Neural progenitor cell (in vitro differentiated cells): ENCODE measurements at regions not wholly inside any gene's neighbourhood (a gene's known extent, or its start where the extent isn't known, plus 50 kb on each side); places are given as distances from the start of the nearest gene placed in this dataset.
A peak's percentile ranks its signal among the peaks of the same experiment; 100 is the strongest.

Experiments used
- DNase-seq: peaks from one replicate; pipeline ENCODE4 v3.0.0-alpha.2; 2016; ENCODE audit warnings: low spot score
- H2AFZ ChIP-seq: fragments of 200-600 bp; sonication (generic); replicated peaks from 2 replicates; pipeline ENCODE4 v1.6.1; 2016; ENCODE audit warnings: antibody characterized with exemption
- H3F3A ChIP-seq: fragments of 200-600 bp; sonication (generic); 2 replicates; pipeline ENCODE4 v1.6.1; 2016; ENCODE audit warnings: antibody characterized with exemption, low read depth
- H3K27ac ChIP-seq: fragments of 200-600 bp; sonication (generic); 2 replicates; pipeline ENCODE4 v1.5.1; 2016; ENCODE audit warnings: mild to moderate bottlenecking
- H3K27me3 ChIP-seq: fragments of 200-600 bp; sonication (generic); 2 replicates; pipeline ENCODE4 v1.6.1; 2016; ENCODE audit warnings: mild to moderate bottlenecking, moderate library complexity
- H3K36me3 ChIP-seq: fragments of 200-600 bp; sonication (generic); 2 replicates; pipeline ENCODE4 v1.5.1; 2016
- H3K4me1 ChIP-seq: fragments of 200-600 bp; sonication (generic); 2 replicates; pipeline ENCODE4 v1.6.1; 2016; ENCODE audit warnings: mixed run types
- H3K4me2 ChIP-seq: fragments of 200-600 bp; sonication (generic); 2 replicates; pipeline ENCODE4 v1.6.1; 2016
- H3K4me3 ChIP-seq: fragments of 200-600 bp; sonication (generic); 2 replicates; pipeline ENCODE4 v1.5.1; 2016
- H3K79me2 ChIP-seq: fragments of 200-600 bp; sonication (generic); 2 replicates; pipeline ENCODE4 v1.6.1; 2016; ENCODE audit warnings: low read depth
- H3K9ac ChIP-seq: fragments of 200-600 bp; sonication (generic); 2 replicates; pipeline ENCODE4 v1.6.1; 2016
- H3K9me3 ChIP-seq: fragments of 200-600 bp; sonication (generic); 2 replicates; pipeline ENCODE4 v1.5.1; 2016; ENCODE audit warnings: low read depth
- H4K20me1 ChIP-seq: fragments of 200-600 bp; sonication (generic); 2 replicates; pipeline ENCODE4 v1.6.1; 2016; ENCODE audit warnings: low read depth
- H3K27ac Mint-ChIP-seq: 3 replicates; pipeline ENCODE4 v1.8.0; 2021; ENCODE audit warnings: mixed read lengths
- H3K27me3 Mint-ChIP-seq: 2 replicates; pipeline ENCODE4 v1.8.0; 2022; ENCODE audit warnings: low read depth, mild to moderate bottlenecking, inconsistent platforms, moderate library complexity, mixed read lengths; ENCODE audit not compliant: insufficient read depth
- H3K36me3 Mint-ChIP-seq: 3 replicates; pipeline ENCODE4 v1.8.0; 2021; ENCODE audit warnings: mixed read lengths
- H3K4me1 Mint-ChIP-seq: 3 replicates; pipeline ENCODE4 v1.8.0; 2021; ENCODE audit warnings: mixed read lengths
- H3K4me3 Mint-ChIP-seq: 3 replicates; pipeline ENCODE4 v1.8.0; 2021; ENCODE audit warnings: mild to moderate bottlenecking, moderate library complexity, mixed read lengths
- H3K9me3 Mint-ChIP-seq: 3 replicates; pipeline ENCODE4 v1.8.0; 2020; ENCODE audit warnings: mixed read lengths
- EZH2 ChIP-seq: fragments of 200-600 bp; sonication (generic); IDR thresholded peaks from 2 replicates; pipeline ENCODE4 v1.6.1; 2017; ENCODE audit warnings: antibody characterized with exemption, mild to moderate bottlenecking, moderate library complexity
- EZH2phosphoT487 ChIP-seq: fragments of 200-600 bp; sonication (generic); IDR thresholded peaks from 2 replicates; pipeline ENCODE4 v1.6.1; 2017; ENCODE audit warnings: antibody characterized with exemption
- TF ChIP-seq, protein P1 (sequence below): fragments of 200-600 bp; sonication (generic); IDR thresholded peaks from 2 replicates; pipeline ENCODE4 v1.5.1; 2017; ENCODE audit warnings: antibody characterized with exemption, mild to moderate bottlenecking

DNA sequence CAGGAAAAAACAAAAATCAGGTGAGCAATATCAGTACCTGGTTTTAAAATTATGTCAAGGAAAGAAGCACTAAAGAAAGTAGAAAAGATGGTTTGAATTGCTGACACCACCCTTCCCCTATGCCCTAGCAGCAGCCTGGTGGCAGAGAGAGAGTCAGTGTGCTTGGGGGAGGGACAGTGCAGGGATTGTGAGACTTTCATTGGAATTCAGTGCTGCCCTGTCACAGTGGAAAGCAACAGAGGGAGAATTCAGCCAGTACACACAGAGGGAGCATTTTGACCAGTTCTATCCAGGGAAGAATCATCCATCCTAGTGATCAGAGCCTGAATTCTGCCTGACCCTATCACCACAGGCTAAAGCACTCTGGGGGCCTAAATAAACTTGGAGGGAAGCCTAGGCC is 222.4 kb upstream of the PCDH17 start:
- Mint-ChIP-seq H3K36me3 (no peaks in the 10 kb centered on the region), H3K4me1 (peaks cover 9% of the 10 kb centered on the region), H3K27me3 (no peaks in the 10 kb centered on the region), H3K4me3 (no peak overlapping the region), H3K9me3 (no peaks in the 10 kb centered on the region), H3K27ac (peak overlapping the region; percentile 58)
- H3F3A ChIP-seq: no peaks in the 10 kb centered on the region
- TF ChIP-seq EZH2 (no peak), EZH2phosphoT487 (no peak)
- TF ChIP-seq, protein P1, sequence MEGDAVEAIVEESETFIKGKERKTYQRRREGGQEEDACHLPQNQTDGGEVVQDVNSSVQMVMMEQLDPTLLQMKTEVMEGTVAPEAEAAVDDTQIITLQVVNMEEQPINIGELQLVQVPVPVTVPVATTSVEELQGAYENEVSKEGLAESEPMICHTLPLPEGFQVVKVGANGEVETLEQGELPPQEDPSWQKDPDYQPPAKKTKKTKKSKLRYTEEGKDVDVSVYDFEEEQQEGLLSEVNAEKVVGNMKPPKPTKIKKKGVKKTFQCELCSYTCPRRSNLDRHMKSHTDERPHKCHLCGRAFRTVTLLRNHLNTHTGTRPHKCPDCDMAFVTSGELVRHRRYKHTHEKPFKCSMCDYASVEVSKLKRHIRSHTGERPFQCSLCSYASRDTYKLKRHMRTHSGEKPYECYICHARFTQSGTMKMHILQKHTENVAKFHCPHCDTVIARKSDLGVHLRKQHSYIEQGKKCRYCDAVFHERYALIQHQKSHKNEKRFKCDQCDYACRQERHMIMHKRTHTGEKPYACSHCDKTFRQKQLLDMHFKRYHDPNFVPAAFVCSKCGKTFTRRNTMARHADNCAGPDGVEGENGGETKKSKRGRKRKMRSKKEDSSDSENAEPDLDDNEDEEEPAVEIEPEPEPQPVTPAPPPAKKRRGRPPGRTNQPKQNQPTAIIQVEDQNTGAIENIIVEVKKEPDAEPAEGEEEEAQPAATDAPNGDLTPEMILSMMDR: no peak
- H3K79me2 ChIP-seq: no peaks in the 10 kb centered on the region
- H3K9ac ChIP-seq: no peak overlapping the region
- H3K4me3 ChIP-seq: no peak overlapping the region
- peak overlapping the region; percentile 36 for H2AFZ ChIP-seq
- H3K9me3 ChIP-seq: no peaks in the 10 kb centered on the region
- no peak overlapping the region for H3K27ac ChIP-seq
- H3K36me3 ChIP-seq: no peaks in the 10 kb centered on the region
- peak; percentile 38 for DNase-seq
- no peaks in the 10 kb centered on the region for H3K27me3 ChIP-seq
- peaks cover 12% of the 10 kb centered on the region for H3K4me1 ChIP-seq
- H3K4me2 ChIP-seq: no peak overlapping the region
- no peaks in the 10 kb centered on the region for H4K20me1 ChIP-seq

DNA sequence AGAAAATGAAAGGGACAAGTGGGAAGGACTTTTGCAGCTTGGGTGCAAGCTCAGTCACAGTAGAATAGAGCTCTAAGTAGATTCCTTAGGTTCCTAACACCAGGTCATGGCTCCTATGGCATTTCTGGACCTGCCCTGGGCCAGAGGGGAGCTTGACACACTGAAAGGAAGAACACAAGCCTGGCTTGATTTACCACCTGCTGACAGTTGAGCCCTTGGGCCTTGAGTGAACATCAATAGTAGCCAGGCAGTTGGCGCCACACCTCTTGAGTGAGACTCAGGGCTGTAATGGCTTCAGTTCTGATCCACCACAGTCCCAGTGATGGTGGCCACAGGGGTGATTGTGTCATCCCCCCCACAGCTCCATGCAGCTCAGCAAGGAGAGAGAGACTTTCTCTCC is 221.9 kb upstream of the PCDH17 start:
- Histone ChIP-seq H3K4me3 (no peak overlapping the region), H3K4me1 (peaks cover 12% of the 10 kb centered on the region), H3K4me2 (no peak overlapping the region), H3K27ac (no peak overlapping the region), H3K36me3 (no peaks in the 10 kb centered on the region), H2AFZ (peak overlapping the region; percentile 36), H3F3A (no peaks in the 10 kb centered on the region), H3K9me3 (no peaks in the 10 kb centered on the region), H3K9ac (no peak overlapping the region), H3K27me3 (no peaks in the 10 kb centered on the region), H4K20me1 (no peaks in the 10 kb centered on the region), H3K79me2 (no peaks in the 10 kb centered on the region)
- H3K27ac Mint-ChIP-seq: peak overlapping the region; percentile 58
- peak; percentile 6 for DNase-seq
- no peaks in the 10 kb centered on the region for H3K36me3 Mint-ChIP-seq
- H3K4me3 Mint-ChIP-seq: no peak overlapping the region
- peaks cover 9% of the 10 kb centered on the region for H3K4me1 Mint-ChIP-seq
- TF ChIP-seq EZH2phosphoT487 (no peak), EZH2 (no peak)
- TF ChIP-seq, protein P1: no peak
- H3K9me3 Mint-ChIP-seq: no peaks in the 10 kb centered on the region
- H3K27me3 Mint-ChIP-seq: no peaks in the 10 kb centered on the region

DNA sequence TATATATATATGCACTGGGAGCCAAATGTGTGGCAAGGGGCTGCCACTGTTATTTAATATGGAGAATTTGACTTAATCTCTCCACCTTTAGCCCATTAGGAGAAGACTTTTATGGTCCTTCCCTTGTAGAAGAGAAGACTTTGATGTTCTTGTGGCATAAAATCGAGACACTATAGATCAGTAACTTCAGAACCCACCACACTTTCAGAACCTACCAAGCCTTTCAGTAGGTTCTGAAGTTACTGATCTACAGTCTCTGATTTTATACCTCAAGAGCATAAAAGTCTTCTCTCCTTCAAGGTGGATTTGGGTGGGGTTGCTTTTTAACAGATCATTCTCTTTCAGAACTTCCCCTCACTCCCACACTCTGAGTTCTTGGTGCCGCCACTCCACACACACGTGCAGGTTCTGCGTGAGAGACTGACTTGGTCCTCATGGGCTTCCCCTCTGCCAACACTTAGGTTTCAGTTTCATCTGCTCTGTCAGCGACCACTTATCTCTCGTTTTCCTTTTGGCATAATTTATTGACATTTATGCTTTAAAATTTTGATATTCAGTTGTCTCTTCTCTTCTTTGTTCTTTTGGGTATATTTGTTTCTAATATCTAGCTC is 213.4 kb upstream of the PCDH17 start:
- H3K27me3 Mint-ChIP-seq: no peaks in the 10 kb centered on the region
- Histone ChIP-seq H3K4me3 (no peak overlapping the region), H3K36me3 (no peaks in the 10 kb centered on the region), H4K20me1 (no peaks in the 10 kb centered on the region), H3K4me1 (no peaks in the 10 kb centered on the region), H3K4me2 (no peak overlapping the region), H2AFZ (no peak overlapping the region), H3F3A (no peaks in the 10 kb centered on the region), H3K9me3 (no peaks in the 10 kb centered on the region), H3K27me3 (no peaks in the 10 kb centered on the region), H3K27ac (no peak overlapping the region), H3K79me2 (no peaks in the 10 kb centered on the region), H3K9ac (no peak overlapping the region)
- no peaks in the 10 kb centered on the region for H3K9me3 Mint-ChIP-seq
- H3K36me3 Mint-ChIP-seq: no peaks in the 10 kb centered on the region
- no peaks in the 10 kb centered on the region for H3K4me1 Mint-ChIP-seq
- DNase-seq: no peak
- no peak overlapping the region for H3K4me3 Mint-ChIP-seq
- H3K27ac Mint-ChIP-seq: no peak overlapping the region
- TF ChIP-seq EZH2phosphoT487: no peak
- TF ChIP-seq, protein P1: no peak
- no peak for TF ChIP-seq EZH2
